Activated B cell treated with CpG ODN at 0.5 μM for 24 hours (primary cell): ENCODE measurements at regions not wholly inside any gene's neighbourhood (a gene's known extent, or its start where the extent isn't known, plus 50 kb on each side); places are given as distances from the start of the nearest gene placed in this dataset.

Source experiments
- ATAC-seq: fragments of 200-7000 bp; cut with Tn5 transposase; one replicate; pipeline ENCODE4 v1.10.0; 2021; ENCODE audit warnings: low read depth, mild to moderate bottlenecking, moderate library complexity
- CTCF ChIA-PET: fragments of 350-600 bp; sonication (Branson Sonifier 250); formaldehyde crosslinking; loops from one replicate; lab custom pipeline; 2021; ENCODE audit warnings: antibody characterized with exemption; lab: Charles Lee
- POLR2A ChIA-PET: fragments of 350-600 bp; sonication (Branson Sonifier 250); formaldehyde crosslinking; loops from one replicate; lab custom pipeline; 2021; ENCODE audit warnings: antibody characterized with exemption; lab: Charles Lee
- DNase-seq: peaks from one replicate; pipeline ENCODE4 v3.0.0; 2022
- H3K27ac Mint-ChIP-seq: one replicate; pipeline ENCODE4 v1.8.0; 2020; ENCODE audit warnings: mixed read lengths
- H3K27me3 Mint-ChIP-seq: one replicate; pipeline ENCODE4 v1.8.0; 2021; ENCODE audit warnings: mixed read lengths
- H3K36me3 Mint-ChIP-seq: one replicate; pipeline ENCODE4 v1.8.0; 2021; ENCODE audit warnings: low read depth, mixed read lengths
- H3K4me1 Mint-ChIP-seq: one replicate; pipeline ENCODE4 v1.8.0; 2021; ENCODE audit warnings: mixed read lengths
- H3K4me3 Mint-ChIP-seq: one replicate; pipeline ENCODE4 v1.8.0; 2020; ENCODE audit warnings: mild to moderate bottlenecking, mixed read lengths
- H3K9me3 Mint-ChIP-seq: one replicate; pipeline ENCODE4 v1.8.0; 2020; ENCODE audit warnings: mixed read lengths
- CTCF ChIP-seq: fragments of 200-600 bp; IDR thresholded peaks from one replicate; pipeline ENCODE4 v1.8.0; 2022; ENCODE audit warnings: antibody characterized with exemption, mild to moderate bottlenecking
- intact Hi-C: fragments of 100-400 bp; cut with micrococcal nuclease; formaldehyde crosslinking; loops from one replicate; pipeline ENCODE4 v1.15.1; 2024

- Mint-ChIP-seq H3K4me3 (no peak overlapping the region), H3K27me3 (no peaks in the 10 kb centered on the region), H3K27ac (no peak overlapping the region), H3K9me3 (no peaks in the 10 kb centered on the region), H3K4me1 (no peaks in the 10 kb centered on the region), H3K36me3 (peaks cover 8% of the 10 kb centered on the region)
- intact Hi-C loops: no loop called here
- ATAC-seq (no peak), DNase-seq (no peak)
- ChIA-PET POLR2A (no interaction called here), CTCF (no interaction called here)
- no peak for TF ChIP-seq CTCF
These were observed 130.4 kb upstream of the SPRY1 start for GRCh38 chr4:123266221-123266620.

- no peak for ATAC-seq
- no peak overlapping the region for H3K4me3 Mint-ChIP-seq
- no peak for DNase-seq
- TF ChIP-seq CTCF: no peak
- H3K9me3 Mint-ChIP-seq: no peaks in the 10 kb centered on the region
- peaks cover 20% of the 10 kb centered on the region for H3K36me3 Mint-ChIP-seq
- ChIA-PET CTCF (no interaction called here), POLR2A (no interaction called here)
- intact Hi-C loops: no loop called here
- H3K27me3 Mint-ChIP-seq: no peaks in the 10 kb centered on the region
- H3K4me1 Mint-ChIP-seq: no peaks in the 10 kb centered on the region
- H3K27ac Mint-ChIP-seq: no peak overlapping the region
These were observed 117.8 kb upstream of the SPRY1 start for GRCh38 chr4:123278755-123279154.

- H3K9me3 Mint-ChIP-seq: peaks cover 9% of the 10 kb centered on the region
- peaks cover 10% of the 10 kb centered on the region for H3K4me1 Mint-ChIP-seq
- CTCF ChIA-PET: no interaction called here
- H3K27me3 Mint-ChIP-seq: no peaks in the 10 kb centered on the region
- POLR2A ChIA-PET: no interaction called here
- H3K4me3 Mint-ChIP-seq: no peak overlapping the region
- no peak for TF ChIP-seq CTCF
- intact Hi-C loops: no loop called here
- no peak for ATAC-seq
- peaks cover 11% of the 10 kb centered on the region for H3K36me3 Mint-ChIP-seq
- H3K27ac Mint-ChIP-seq: no peak overlapping the region
- DNase-seq: no peak
These were observed 113.2 kb upstream of the SPRY1 start for GRCh38 chr4:123283371-123283895.

- intact Hi-C loops: no loop called here
- ChIA-PET POLR2A (no interaction called here), CTCF (no interaction called here)
- no peak overlapping the region for H3K27ac Mint-ChIP-seq
- H3K9me3 Mint-ChIP-seq: peaks cover 11% of the 10 kb centered on the region
- H3K4me3 Mint-ChIP-seq: no peak overlapping the region
- H3K4me1 Mint-ChIP-seq: peaks cover 13% of the 10 kb centered on the region
- ATAC-seq (no peak), DNase-seq (no peak)
- H3K36me3 Mint-ChIP-seq: peaks cover 12% of the 10 kb centered on the region
- no peaks in the 10 kb centered on the region for H3K27me3 Mint-ChIP-seq
- no peak for TF ChIP-seq CTCF
These were observed 112.4 kb upstream of the SPRY1 start for GRCh38 chr4:123284168-123284567.

GRCh38 chr4:123286903-123287466 is 109.6 kb upstream of the SPRY1 start:
- Mint-ChIP-seq H3K27me3 (no peaks in the 10 kb centered on the region), H3K4me3 (no peak overlapping the region), H3K4me1 (peaks cover 13% of the 10 kb centered on the region), H3K9me3 (peaks cover 34% of the 10 kb centered on the region), H3K27ac (no peak overlapping the region), H3K36me3 (peaks cover 40% of the 10 kb centered on the region)
- no peak for TF ChIP-seq CTCF
- no peak for DNase-seq
- intact Hi-C loops: no loop called here
- no peak for ATAC-seq
- POLR2A ChIA-PET: no interaction called here
- CTCF ChIA-PET: no interaction called here
